DND-41 (cell line): ENCODE measurements at regions not wholly inside any gene's neighbourhood (a gene's known extent, or its start where the extent isn't known, plus 50 kb on each side); places are given as distances from the start of the nearest gene placed in this dataset.

ENCODE experiments used
- CTCF ChIP-seq: IDR thresholded peaks from 2 replicates; pipeline ENCODE4 v1.5.1; 2012; ENCODE audit warnings: borderline replicate concordance, low read length, moderate library complexity, mild to moderate bottlenecking; ENCODE audit not compliant: poor library complexity, severe bottlenecking; ENCODE audit errors: extremely low read depth
- EZH2 ChIP-seq: IDR thresholded peaks from 3 replicates; pipeline ENCODE4 v1.6.1; 2012; ENCODE audit warnings: borderline replicate concordance, low read depth, mild to moderate bottlenecking, moderate library complexity, low read length, inconsistent platforms; ENCODE audit not compliant: severe bottlenecking

GRCh38 chr20:60652046-60652445, 600.0 kb upstream of the CDH4 start:
- no peak for TF ChIP-seq CTCF
- TF ChIP-seq EZH2 = no peak
